Keratinocyte (primary cell): ENCODE measurements at regions not wholly inside any gene's neighbourhood (a gene's known extent, or its start where the extent isn't known, plus 50 kb on each side); places are given as distances from the start of the nearest gene placed in this dataset.

ENCODE experiments used
- CTCF ChIP-seq, 3 experiments: IDR thresholded peaks in 1 of 3; conservative IDR thresholded peaks in 1 of 3; optimal IDR thresholded peaks in 1 of 3; 2 replicates in 2 of 3; 3 replicates in 1 of 3; pipeline versions ENCODE3 to v1.5.1; 2011; ENCODE audit warnings: low read length in 3 of 3, mild to moderate bottlenecking in 3 of 3, moderate library complexity in 2 of 3, control low read depth in 1 of 3, inconsistent platforms in 1 of 3; ENCODE audit not compliant: insufficient read depth in 2 of 3; ENCODE audit errors: extremely low read depth in 1 of 3
- EZH2 ChIP-seq: IDR thresholded peaks from one replicate; pipeline ENCODE4 v1.6.1; 2012; ENCODE audit warnings: inconsistent platforms, mild to moderate bottlenecking, low read length, moderate library complexity

- no peak for TF ChIP-seq CTCF (optimal IDR thresholded peaks at IDR 0.05 in 1 of 3, IDR thresholded peaks at IDR 0.05 in 1 of 3, conservative IDR thresholded peaks at IDR 0.05 in 1 of 3; ENCODE audit: extremely low read depth in 1 of 3, insufficient read depth in 2 of 3, low read length in 3 of 3)
- no peak for TF ChIP-seq EZH2
Observed at GRCh38 chr11:41849250-41849649, 389.8 kb upstream of the LRRC4C start.
